Hepatocyte (in vitro differentiated cells): ENCODE measurements at regions not wholly inside any gene's neighbourhood (a gene's known extent, or its start where the extent isn't known, plus 50 kb on each side); places are given as distances from the start of the nearest gene placed in this dataset.

Experiments used
- EZH2 ChIP-seq: fragments of 200-600 bp; sonication (generic); IDR thresholded peaks from 2 replicates; pipeline ENCODE4 v1.6.1; 2016; ENCODE audit warnings: antibody characterized with exemption, mild to moderate bottlenecking, borderline replicate concordance
- EZH2phosphoT487 ChIP-seq: fragments of 200-600 bp; sonication (generic); IDR thresholded peaks from one replicate; pipeline ENCODE4 v1.6.1; 2018; ENCODE audit warnings: antibody characterized with exemption, mild to moderate bottlenecking, low read depth, moderate library complexity; ENCODE audit not compliant: unreplicated experiment, severe bottlenecking
- TF ChIP-seq, protein P1 (sequence below): fragments of 200-600 bp; sonication (generic); IDR thresholded peaks from 2 replicates; pipeline ENCODE4 v1.5.1; 2016; ENCODE audit warnings: antibody characterized with exemption, mild to moderate bottlenecking; ENCODE audit not compliant: poor library complexity

DNA sequence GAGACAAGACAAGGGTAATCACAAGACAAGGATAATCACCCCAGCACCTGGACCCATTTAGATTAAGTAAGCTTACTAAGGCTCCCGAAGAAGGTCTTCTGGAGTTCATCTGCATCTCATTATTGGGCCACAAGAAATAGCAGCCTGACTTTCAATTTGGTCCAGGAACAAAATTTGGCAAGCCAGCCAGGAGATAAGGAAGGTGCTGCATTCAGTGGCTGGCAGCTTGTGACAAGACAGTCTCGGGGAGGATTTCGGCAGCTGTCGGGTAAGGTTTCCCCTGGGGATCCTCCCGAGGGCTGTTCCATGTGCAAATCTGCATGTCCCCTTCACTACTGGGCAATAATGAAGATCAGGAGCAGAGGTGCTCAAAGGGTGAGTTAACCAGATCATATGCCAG is 195.2 kb downstream of the FCRL5 start:
- TF ChIP-seq, protein P1, sequence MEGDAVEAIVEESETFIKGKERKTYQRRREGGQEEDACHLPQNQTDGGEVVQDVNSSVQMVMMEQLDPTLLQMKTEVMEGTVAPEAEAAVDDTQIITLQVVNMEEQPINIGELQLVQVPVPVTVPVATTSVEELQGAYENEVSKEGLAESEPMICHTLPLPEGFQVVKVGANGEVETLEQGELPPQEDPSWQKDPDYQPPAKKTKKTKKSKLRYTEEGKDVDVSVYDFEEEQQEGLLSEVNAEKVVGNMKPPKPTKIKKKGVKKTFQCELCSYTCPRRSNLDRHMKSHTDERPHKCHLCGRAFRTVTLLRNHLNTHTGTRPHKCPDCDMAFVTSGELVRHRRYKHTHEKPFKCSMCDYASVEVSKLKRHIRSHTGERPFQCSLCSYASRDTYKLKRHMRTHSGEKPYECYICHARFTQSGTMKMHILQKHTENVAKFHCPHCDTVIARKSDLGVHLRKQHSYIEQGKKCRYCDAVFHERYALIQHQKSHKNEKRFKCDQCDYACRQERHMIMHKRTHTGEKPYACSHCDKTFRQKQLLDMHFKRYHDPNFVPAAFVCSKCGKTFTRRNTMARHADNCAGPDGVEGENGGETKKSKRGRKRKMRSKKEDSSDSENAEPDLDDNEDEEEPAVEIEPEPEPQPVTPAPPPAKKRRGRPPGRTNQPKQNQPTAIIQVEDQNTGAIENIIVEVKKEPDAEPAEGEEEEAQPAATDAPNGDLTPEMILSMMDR, result no peak
- no peak for TF ChIP-seq EZH2
- TF ChIP-seq EZH2phosphoT487, result no peak
